Head of caudate nucleus (tissue), 42 donors: ENCODE measurements at regions not wholly inside any gene's neighbourhood (a gene's known extent, or its start where the extent isn't known, plus 50 kb on each side); places are given as distances from the start of the nearest gene placed in this dataset.

Source experiments
- DNase-seq, 42 donors: peaks; one replicate each; pipeline versions ENCODE4 v3.0.0 to v3.0.0-alpha.2; 2020 to 2021; ENCODE audit warnings: mixed read lengths in 7 of 42
- intact Hi-C: fragments of 100-400 bp; cut with DNase I; formaldehyde crosslinking; loops from one replicate; pipeline ENCODE4 v1.15.0; 2022

- no peak for DNase-seq
- intact Hi-C loops, result no loop called here
Measured at GRCh38 chr2:220202066-220202465, 574.6 kb downstream of the SLC4A3 start.

- DNase-seq, result no peak
- intact Hi-C loops, result no loop called here
Measured at GRCh38 chr2:220209093-220209492, 581.7 kb downstream of the SLC4A3 start.

GRCh38 chr2:220209751-220210150, 582.3 kb downstream of the SLC4A3 start:
- intact Hi-C loops, result no loop called here
- no peak for DNase-seq

GRCh38 chr2:220212296-220213080, 585.1 kb downstream of the SLC4A3 start:
- intact Hi-C loops, result no loop called here
- no peak for DNase-seq

GRCh38 chr2:220215785-220216184, 588.4 kb downstream of the SLC4A3 start:
- DNase-seq, result no peak
- intact Hi-C loops, result no loop called here

- DNase-seq, result no peak
- intact Hi-C loops, result no loop called here
Measured at GRCh38 chr2:220219371-220219770, 591.9 kb downstream of the SLC4A3 start.

- no peak for DNase-seq
- intact Hi-C loops, result no loop called here
Measured at GRCh38 chr2:220220009-220220408, 592.6 kb downstream of the SLC4A3 start.

GRCh38 chr2:220221992-220222391, 594.6 kb downstream of the SLC4A3 start:
- intact Hi-C loops, result no loop called here
- DNase-seq, result no peak

- intact Hi-C loops, result no loop called here
- DNase-seq, result peak in 2 of 42 donors; percentile 6 to 7
Measured at GRCh38 chr2:220224691-220225543, 597.5 kb downstream of the SLC4A3 start.

GRCh38 chr2:220226076-220226475, 598.6 kb downstream of the SLC4A3 start:
- DNase-seq, result no peak
- intact Hi-C loops, result no loop called here

- no peak for DNase-seq
- intact Hi-C loops, result no loop called here
Measured at GRCh38 chr2:220226546-220226945, 599.1 kb downstream of the SLC4A3 start.

GRCh38 chr2:220227266-220227920, 600.0 kb downstream of the SLC4A3 start:
- no peak for DNase-seq
- intact Hi-C loops, result no loop called here

- intact Hi-C loops, result no loop called here
- DNase-seq, result no peak
Measured at GRCh38 chr2:220228310-220229006, 601.0 kb downstream of the SLC4A3 start.

GRCh38 chr2:220240641-220241040, 613.2 kb downstream of the SLC4A3 start:
- peak in 1 of 42 donors; percentile 43 for DNase-seq
- intact Hi-C loops, result no loop called here

- DNase-seq, result no peak
- intact Hi-C loops, result no loop called here
Measured at GRCh38 chr2:220241423-220241822, 614.0 kb downstream of the SLC4A3 start.

GRCh38 chr2:220243571-220243970, 616.1 kb downstream of the SLC4A3 start:
- no peak for DNase-seq
- intact Hi-C loops, result no loop called here

GRCh38 chr2:220246386-220246785, 619.0 kb downstream of the SLC4A3 start:
- DNase-seq, result no peak

GRCh38 chr2:220247588-220248350, 620.3 kb downstream of the SLC4A3 start:
- intact Hi-C loops, result no loop called here
- no peak for DNase-seq

More at GRCh38 chr2:220246386-220246785, 619.0 kb downstream of the SLC4A3 start:
- intact Hi-C loops, result no loop called here
